K562 (cell line): ENCODE measurements at regions not wholly inside any gene's neighbourhood (a gene's known extent, or its start where the extent isn't known, plus 50 kb on each side); places are given as distances from the start of the nearest gene placed in this dataset.

Experiments used
- ATAC-seq: fragments of 200-7000 bp; cut with Tn5 transposase; 3 replicates; pipeline ENCODE4 v1.9.1; 2020; ENCODE audit warnings: moderate library complexity
- BruUV-seq: library from RNA; stranded (reverse); fragments of 400-500 nt; replicated peaks from 2 replicates; lab custom pipeline; 2021; lab: Mats Ljungman, UMichigan
- CTCF ChIA-PET: fragments of 300-600 bp; formaldehyde crosslinking; extraction: SDS; loops from one replicate; lab custom pipeline; 2021; ENCODE audit warnings: low intra/inter-chr PET ratio; lab: Yijun Ruan, JAX
- POLR2A ChIA-PET: fragments of 300-600, 350-650 bp; sonication (Branson Sonifier 250); formaldehyde crosslinking; extraction: SDS; loops from one replicate; lab custom pipeline; 2021; ENCODE audit warnings: antibody characterized with exemption, inconsistent platforms; lab: Yijun Ruan, JAX
- DNase-seq, 4 experiments: peaks; one replicate each; pipeline versions ENCODE4 v3.0.0 to v3.0.0-alpha.2; 2011 to 2018; ENCODE audit warnings: low spot score in 3 of 4, mixed read lengths in 3 of 4; ENCODE audit errors: extremely low read depth in 1 of 4
- FAIRE-seq: peaks from 2 replicates; lab custom pipeline; 2011; peaks lifted over from hg19 to GRCh38; lab: Jason Lieb, UNC
- H2AFZ ChIP-seq: 2 replicates; pipeline ENCODE4 v1.6.0; 2011; ENCODE audit warnings: low read depth, low read length, control low read depth, inconsistent platforms
- H3K27ac ChIP-seq: fragments of 200-600 bp; 3 replicates; pipeline ENCODE4 v1.8.0; 2011; ENCODE audit warnings: low read depth, mild to moderate bottlenecking, control low read depth, inconsistent platforms, low read length, moderate library complexity, mixed read lengths; ENCODE audit errors: extremely low read depth
- H3K27me3 ChIP-seq, 2 experiments: fragments of 300-600 bp in 1 of 2; 2 replicates in 1 of 2; 3 replicates in 1 of 2; pipeline versions ENCODE4 v1.6.0 to v1.8.0; 2011; ENCODE audit warnings: inconsistent platforms in 2 of 2, low read length in 2 of 2, mild to moderate bottlenecking in 1 of 2, mixed read lengths in 1 of 2, moderate library complexity in 1 of 2; ENCODE audit not compliant: control insufficient read depth in 2 of 2, insufficient read depth in 2 of 2
- H3K36me3 ChIP-seq: fragments of 300-600 bp; 3 replicates; pipeline ENCODE4 v1.8.0; 2011; ENCODE audit warnings: mild to moderate bottlenecking, low read length, inconsistent platforms; ENCODE audit not compliant: control insufficient read depth, insufficient read depth
- H3K4me1 ChIP-seq, 2 experiments: fragments of 200-600 bp in 1 of 2; replicated peaks in 1 of 2; 2 replicates in 1 of 2; 3 replicates in 1 of 2; pipeline versions ENCODE4 v1.5.1 to v1.8.0; 2011; ENCODE audit warnings: inconsistent platforms in 2 of 2, low read length in 2 of 2, mild to moderate bottlenecking in 1 of 2, mixed read lengths in 1 of 2, moderate library complexity in 1 of 2; ENCODE audit not compliant: control insufficient read depth in 2 of 2, insufficient read depth in 2 of 2
- H3K4me2 ChIP-seq: 2 replicates; pipeline ENCODE4 v1.6.1; 2011; ENCODE audit warnings: low read length, control low read depth, inconsistent platforms, mixed read lengths; ENCODE audit not compliant: insufficient read depth
- H3K4me3 ChIP-seq: fragments of 200-600 bp; sonication (generic), shearing (Covaris generic); 2 replicates; pipeline ENCODE4 v1.5.1; 2016; ENCODE audit warnings: control low read depth, inconsistent platforms
- H3K79me2 ChIP-seq: fragments of 200-600 bp; 3 replicates; pipeline ENCODE4 v1.8.0; 2011; ENCODE audit warnings: low read length, inconsistent platforms; ENCODE audit not compliant: control insufficient read depth, insufficient read depth
- H3K9ac ChIP-seq, 2 experiments: 2 replicates each; pipeline versions ENCODE4 v1.6.0 to v1.6.1; 2011; ENCODE audit warnings: low read depth in 2 of 2, low read length in 2 of 2, control low read depth in 1 of 2, inconsistent platforms in 1 of 2, mild to moderate bottlenecking in 1 of 2, mixed read lengths in 1 of 2; ENCODE audit not compliant: insufficient read depth in 1 of 2
- H3K9me1 ChIP-seq: one replicate; pipeline ENCODE4 v1.6.0; 2011; ENCODE audit warnings: inconsistent platforms, mild to moderate bottlenecking, low read length, moderate library complexity; ENCODE audit not compliant: control insufficient read depth, insufficient read depth
- H3K9me3 ChIP-seq: replicated peaks from 2 replicates; pipeline ENCODE4 v1.5.1; 2011; ENCODE audit warnings: low read depth, low read length, inconsistent platforms; ENCODE audit not compliant: control insufficient read depth, insufficient read depth
- H4K20me1 ChIP-seq: replicated peaks from 2 replicates; pipeline ENCODE4 v1.6.1; 2011; ENCODE audit warnings: low read length, inconsistent platforms, mixed read lengths; ENCODE audit not compliant: control insufficient read depth, insufficient read depth
- HDAC3 ChIP-seq: fragments of 450-650 bp; IDR thresholded peaks from 2 replicates; pipeline ENCODE4 v1.6.1; 2018; ENCODE audit warnings: borderline replicate concordance, mild to moderate bottlenecking, moderate library complexity; ENCODE audit not compliant: partially characterized antibody
- ZNF551 ChIP-seq: fragments of 250-450 bp; sonication (Bioruptor Pico); IDR thresholded peaks from 2 replicates; pipeline ENCODE4 v1.5.0; 2021; ENCODE audit warnings: mild to moderate bottlenecking, moderate library complexity
- ZNF57 ChIP-seq: fragments of 450-650 bp; formaldehyde crosslinking; IDR thresholded peaks from 2 replicates; pipeline ENCODE4 v1.4.0; 2020; ENCODE audit warnings: mild to moderate bottlenecking, moderate library complexity
- WGBS: fragments of 100-300 bp; shearing (Covaris generic); methylation state at CpG from one replicate; pipeline ENCODE4 v1.1.6; 2016; ENCODE audit warnings: low coverage, mixed read lengths; ENCODE audit not compliant: insufficient coverage; ENCODE audit errors: missing lambda C conversion rate; 5-methylcytosine and 5-hydroxymethylcytosine counted together
- in situ Hi-C: fragments of 300-500 bp; cut with MboI; formaldehyde crosslinking; loops from 4 replicates; pipeline ENCODE4 v1.15.0; 2018; ENCODE audit warnings: inconsistent platforms, mixed read lengths
- intact Hi-C: fragments of 100-400 bp; cut with micrococcal nuclease; formaldehyde crosslinking; loops from 2 replicates; pipeline ENCODE4 v1.14.2; 2022
- TF ChIP-seq, protein P1 (sequence below): fragments of 450-650 bp; IDR thresholded peaks from 2 replicates; pipeline ENCODE4 v1.6.1; 2017; ENCODE audit warnings: antibody characterized with exemption
- TF ChIP-seq, protein P2 (sequence below): fragments of 450-650 bp; formaldehyde crosslinking; IDR thresholded peaks from 2 replicates; pipeline ENCODE4 v1.4.0; 2022; ENCODE audit warnings: mild to moderate bottlenecking, moderate library complexity
- TF ChIP-seq, protein P3 (sequence below), 2 experiments: fragments of 450-650 bp in 1 of 2; IDR thresholded peaks; 2 replicates each; pipeline ENCODE4 v1.6.1; 2011 to 2017; ENCODE audit warnings: low read depth in 2 of 2, antibody characterized with exemption in 1 of 2, borderline replicate concordance in 1 of 2, low read length in 1 of 2, mild to moderate bottlenecking in 1 of 2, mixed read lengths in 1 of 2; ENCODE audit not compliant: control insufficient read depth in 1 of 2

DNA sequence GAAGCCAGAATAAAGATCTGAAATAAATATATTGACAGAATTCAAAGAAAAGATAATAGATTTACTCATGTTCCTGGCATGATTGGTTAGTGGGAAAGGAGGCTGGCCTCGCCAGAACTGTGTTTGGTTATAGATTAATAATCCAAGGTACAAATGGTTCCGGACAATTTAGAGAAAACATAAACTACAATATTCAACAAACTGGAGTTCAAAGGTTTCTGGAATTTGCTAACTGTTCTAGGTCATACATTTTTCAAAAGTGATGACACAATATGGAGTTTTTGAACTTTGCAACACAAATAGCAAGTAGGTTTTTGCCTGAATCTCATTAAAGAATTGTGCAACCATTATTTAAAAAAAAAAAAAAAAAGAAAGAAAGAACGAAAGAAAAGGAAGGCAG, 251.7 kb upstream of the SALL1 start:
- CTCF ChIA-PET: no interaction called here
- no peaks in the 10 kb centered on the region for H3K27me3 ChIP-seq
- no peaks in the 10 kb centered on the region for H3K4me1 ChIP-seq
- no peaks in the 10 kb centered on the region for H4K20me1 ChIP-seq
- no peak for ATAC-seq
- no peak overlapping the region for H3K4me2 ChIP-seq
- in situ Hi-C loops (no loop called here), intact Hi-C loops (no loop called here)
- POLR2A ChIA-PET: no interaction called here
- H3K79me2 ChIP-seq: no peaks in the 10 kb centered on the region
- no TSS peak for BruUV-seq
- H3K27ac ChIP-seq: no peak overlapping the region
- no peak overlapping the region for H3K9ac ChIP-seq
- no peaks in the 10 kb centered on the region for H3K9me1 ChIP-seq
- no peak overlapping the region for H2AFZ ChIP-seq
- TF ChIP-seq, protein P1, sequence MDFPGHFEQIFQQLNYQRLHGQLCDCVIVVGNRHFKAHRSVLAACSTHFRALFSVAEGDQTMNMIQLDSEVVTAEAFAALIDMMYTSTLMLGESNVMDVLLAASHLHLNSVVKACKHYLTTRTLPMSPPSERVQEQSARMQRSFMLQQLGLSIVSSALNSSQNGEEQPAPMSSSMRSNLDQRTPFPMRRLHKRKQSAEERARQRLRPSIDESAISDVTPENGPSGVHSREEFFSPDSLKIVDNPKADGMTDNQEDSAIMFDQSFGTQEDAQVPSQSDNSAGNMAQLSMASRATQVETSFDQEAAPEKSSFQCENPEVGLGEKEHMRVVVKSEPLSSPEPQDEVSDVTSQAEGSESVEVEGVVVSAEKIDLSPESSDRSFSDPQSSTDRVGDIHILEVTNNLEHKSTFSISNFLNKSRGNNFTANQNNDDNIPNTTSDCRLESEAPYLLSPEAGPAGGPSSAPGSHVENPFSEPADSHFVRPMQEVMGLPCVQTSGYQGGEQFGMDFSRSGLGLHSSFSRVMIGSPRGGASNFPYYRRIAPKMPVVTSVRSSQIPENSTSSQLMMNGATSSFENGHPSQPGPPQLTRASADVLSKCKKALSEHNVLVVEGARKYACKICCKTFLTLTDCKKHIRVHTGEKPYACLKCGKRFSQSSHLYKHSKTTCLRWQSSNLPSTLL: no peak
- TF ChIP-seq, protein P2, sequence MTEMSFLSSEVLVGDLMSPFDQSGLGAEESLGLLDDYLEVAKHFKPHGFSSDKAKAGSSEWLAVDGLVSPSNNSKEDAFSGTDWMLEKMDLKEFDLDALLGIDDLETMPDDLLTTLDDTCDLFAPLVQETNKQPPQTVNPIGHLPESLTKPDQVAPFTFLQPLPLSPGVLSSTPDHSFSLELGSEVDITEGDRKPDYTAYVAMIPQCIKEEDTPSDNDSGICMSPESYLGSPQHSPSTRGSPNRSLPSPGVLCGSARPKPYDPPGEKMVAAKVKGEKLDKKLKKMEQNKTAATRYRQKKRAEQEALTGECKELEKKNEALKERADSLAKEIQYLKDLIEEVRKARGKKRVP: no peak
- no peak for TF ChIP-seq ZNF551
- H3K4me3 ChIP-seq: no peak overlapping the region
- no peak for DNase-seq
- no peaks in the 10 kb centered on the region for H3K36me3 ChIP-seq
- FAIRE-seq: no peak
- 0% methylated on average over 2 of the region's 3 CpGs for WGBS
- H3K9me3 ChIP-seq: no peaks in the 10 kb centered on the region

DNA sequence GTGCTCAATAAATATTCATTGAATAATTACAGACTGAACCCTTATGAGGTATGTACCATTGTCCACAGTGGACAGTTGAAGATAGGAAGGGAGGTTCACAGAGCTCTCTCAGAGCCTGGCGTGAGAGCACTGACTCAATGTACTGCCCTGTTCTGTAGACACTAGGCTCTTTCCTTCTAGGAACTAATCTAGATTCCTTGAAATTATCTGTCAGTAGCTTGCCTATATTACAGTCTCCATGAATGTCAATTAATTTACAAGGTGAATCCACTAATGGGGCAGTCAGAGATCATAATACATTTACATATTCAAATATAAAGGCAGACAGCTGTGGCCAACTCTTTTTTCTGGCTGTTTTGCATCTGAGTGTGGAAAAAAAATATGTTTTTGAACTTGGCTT, 251.2 kb upstream of the SALL1 start:
- H3K4me2 ChIP-seq: no peak overlapping the region
- BruUV-seq: no TSS peak
- H3K27me3 ChIP-seq: no peaks in the 10 kb centered on the region
- no peaks in the 10 kb centered on the region for H3K36me3 ChIP-seq
- no peak for FAIRE-seq
- ChIA-PET POLR2A (no interaction called here), CTCF (no interaction called here)
- no peak overlapping the region for H3K4me3 ChIP-seq
- ATAC-seq: no peak
- H3K9ac ChIP-seq: no peak overlapping the region
- in situ Hi-C loops (no loop called here), intact Hi-C loops (no loop called here)
- no peak overlapping the region for H2AFZ ChIP-seq
- H3K4me1 ChIP-seq: no peaks in the 10 kb centered on the region
- H3K9me3 ChIP-seq: no peaks in the 10 kb centered on the region
- H3K79me2 ChIP-seq: no peaks in the 10 kb centered on the region
- 0% methylated on average over 1 of the region's 1 CpG for WGBS
- no peaks in the 10 kb centered on the region for H3K9me1 ChIP-seq
- no peaks in the 10 kb centered on the region for H4K20me1 ChIP-seq
- no peak for DNase-seq
- H3K27ac ChIP-seq: no peak overlapping the region
- TF ChIP-seq ZNF57 (CRISPR knock-in tag): no peak
- TF ChIP-seq HDAC3: no peak
- TF ChIP-seq, protein P3, sequence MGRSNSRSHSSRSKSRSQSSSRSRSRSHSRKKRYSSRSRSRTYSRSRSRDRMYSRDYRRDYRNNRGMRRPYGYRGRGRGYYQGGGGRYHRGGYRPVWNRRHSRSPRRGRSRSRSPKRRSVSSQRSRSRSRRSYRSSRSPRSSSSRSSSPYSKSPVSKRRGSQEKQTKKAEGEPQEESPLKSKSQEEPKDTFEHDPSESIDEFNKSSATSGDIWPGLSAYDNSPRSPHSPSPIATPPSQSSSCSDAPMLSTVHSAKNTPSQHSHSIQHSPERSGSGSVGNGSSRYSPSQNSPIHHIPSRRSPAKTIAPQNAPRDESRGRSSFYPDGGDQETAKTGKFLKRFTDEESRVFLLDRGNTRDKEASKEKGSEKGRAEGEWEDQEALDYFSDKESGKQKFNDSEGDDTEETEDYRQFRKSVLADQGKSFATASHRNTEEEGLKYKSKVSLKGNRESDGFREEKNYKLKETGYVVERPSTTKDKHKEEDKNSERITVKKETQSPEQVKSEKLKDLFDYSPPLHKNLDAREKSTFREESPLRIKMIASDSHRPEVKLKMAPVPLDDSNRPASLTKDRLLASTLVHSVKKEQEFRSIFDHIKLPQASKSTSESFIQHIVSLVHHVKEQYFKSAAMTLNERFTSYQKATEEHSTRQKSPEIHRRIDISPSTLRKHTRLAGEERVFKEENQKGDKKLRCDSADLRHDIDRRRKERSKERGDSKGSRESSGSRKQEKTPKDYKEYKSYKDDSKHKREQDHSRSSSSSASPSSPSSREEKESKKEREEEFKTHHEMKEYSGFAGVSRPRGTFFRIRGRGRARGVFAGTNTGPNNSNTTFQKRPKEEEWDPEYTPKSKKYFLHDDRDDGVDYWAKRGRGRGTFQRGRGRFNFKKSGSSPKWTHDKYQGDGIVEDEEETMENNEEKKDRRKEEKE (IDR thresholded peaks at IDR 0.05; ENCODE audit: borderline replicate concordance in 1 of 2, control insufficient read depth in 1 of 2, low read depth in 2 of 2, low read length in 1 of 2): no peak
